ENCODE measurements at regions not wholly inside any gene's neighbourhood (a gene's known extent, or its start where the extent isn't known, plus 50 kb on each side); places are given as distances from the start of the nearest gene placed in this dataset.
A peak's percentile ranks its signal among the peaks of the same experiment; 100 is the strongest.

- DNase-seq = no peak
Measured at GRCh38 chr1:56310945-56311344, 268.4 kb downstream of the PLPP3 start.

- DNase-seq = no peak
Measured at GRCh38 chr1:56309065-56309464, 270.3 kb downstream of the PLPP3 start.

DNA sequence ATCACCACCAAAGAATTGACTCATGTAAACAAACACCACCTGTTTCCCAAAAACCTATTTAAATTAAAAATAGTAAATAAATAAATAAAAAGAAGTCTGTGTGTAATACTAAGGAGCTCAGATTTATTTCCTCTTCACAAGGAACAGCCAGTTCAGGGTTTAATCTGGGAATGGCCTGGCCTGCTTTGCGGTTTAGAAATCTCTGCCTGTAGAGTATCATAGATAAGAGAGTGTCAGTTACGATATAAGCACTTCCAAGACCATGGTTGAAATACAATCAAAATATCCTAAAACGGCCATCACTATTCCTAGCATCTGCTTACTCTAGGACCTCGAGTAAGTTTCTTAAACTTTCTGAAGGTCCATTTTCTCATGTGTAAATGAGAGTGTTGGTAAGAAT, 274.4 kb downstream of the PLPP3 start:
- DNase-seq = no peak

GRCh38 chr1:56303805-56304204, 275.6 kb downstream of the PLPP3 start:
- DNase-seq = no peak

GRCh38 chr1:56302878-56303277, 276.5 kb downstream of the PLPP3 start:
- DNase-seq = no peak

DNA sequence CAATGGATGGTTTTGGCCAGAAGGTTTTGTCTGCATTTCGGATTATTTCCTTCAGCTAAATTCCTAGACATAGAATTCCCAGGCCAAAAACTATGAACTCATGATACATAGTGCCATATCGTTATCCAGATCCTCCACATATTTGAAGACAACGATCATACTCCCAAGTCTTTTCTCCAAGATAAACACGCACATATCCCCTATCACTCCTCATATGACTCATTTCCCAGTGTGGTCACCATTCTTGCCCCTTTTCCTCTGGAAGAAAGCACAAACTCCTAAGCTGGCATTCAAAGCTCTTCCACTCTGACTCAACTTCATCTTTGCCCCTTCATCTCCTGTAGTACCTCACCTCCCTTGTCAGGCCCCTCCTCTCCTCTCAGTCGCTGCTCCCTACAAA, 277.6 kb downstream of the PLPP3 start:
- no peak for DNase-seq

GRCh38 chr1:56300836-56301235, 278.5 kb downstream of the PLPP3 start:
- no peak for DNase-seq

DNA sequence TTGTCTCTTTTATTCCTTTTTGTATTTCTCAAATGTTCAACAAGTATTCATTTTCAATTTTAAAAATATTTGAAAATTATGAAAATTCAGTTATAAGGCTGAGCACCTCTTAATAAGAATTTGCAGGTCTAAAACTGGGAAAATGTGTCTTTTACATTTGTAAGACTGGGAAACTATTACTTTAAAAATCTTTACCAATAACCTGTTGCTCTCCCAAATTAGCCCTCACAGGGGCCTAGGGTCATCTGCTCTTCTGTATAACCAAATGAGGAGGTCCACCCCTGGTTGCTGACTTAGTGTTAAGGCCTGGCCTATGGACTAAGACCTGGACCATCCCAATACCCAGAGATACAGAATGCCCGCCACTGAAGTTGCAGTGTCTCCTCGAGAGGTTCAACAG, 280.5 kb downstream of the PLPP3 start:
- no peak for DNase-seq

GRCh38 chr1:56297904-56298303, 281.5 kb downstream of the PLPP3 start:
- DNase-seq = peak; percentile 17

GRCh38 chr1:56297208-56297607, 282.2 kb downstream of the PLPP3 start:
- DNase-seq = no peak

DNA sequence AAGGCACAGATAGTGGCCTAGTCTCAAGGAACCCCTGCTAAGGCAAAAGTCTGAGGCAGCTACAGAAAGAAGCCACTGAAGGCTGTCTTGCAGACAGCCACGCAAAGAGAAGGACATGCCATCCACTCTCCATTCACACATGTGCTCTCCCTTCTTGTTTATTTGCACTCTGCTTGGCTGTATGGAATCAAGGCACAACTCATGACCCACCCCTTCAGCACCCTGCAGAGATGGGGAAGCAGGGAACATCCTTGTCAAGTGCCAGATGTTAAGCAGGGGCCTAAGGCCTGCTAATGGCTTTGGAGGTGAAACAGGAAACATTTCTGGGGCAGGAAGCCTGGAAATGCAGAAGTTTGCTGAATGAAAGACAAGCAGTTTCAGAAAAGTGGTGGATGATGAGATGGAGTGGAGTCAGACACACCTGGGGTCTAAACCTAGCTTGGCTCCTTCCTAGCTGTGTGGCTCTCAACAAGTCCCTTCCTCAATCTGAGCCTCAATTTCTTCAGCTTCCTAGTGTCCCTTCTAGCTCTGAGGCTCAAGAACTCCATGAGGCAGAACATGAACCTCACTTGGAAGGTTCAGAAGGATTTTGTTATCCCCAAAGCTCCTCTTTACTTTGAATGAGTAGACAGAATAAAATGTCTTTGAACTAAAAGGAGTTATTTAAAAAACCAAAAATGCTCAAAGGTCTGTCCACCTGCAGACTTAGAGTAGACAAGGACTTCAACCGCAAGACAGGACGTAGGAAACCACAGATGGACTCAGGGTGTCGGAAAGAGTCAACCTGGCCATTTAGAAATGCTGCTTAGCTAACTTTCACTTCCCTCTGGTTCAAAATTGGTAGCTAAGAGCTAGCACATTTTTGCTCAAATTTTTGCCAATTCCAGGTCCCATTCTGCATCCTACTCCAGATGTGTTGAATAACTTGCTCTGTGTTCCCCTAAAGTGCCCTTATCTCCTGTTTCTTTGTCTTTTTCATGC, 283.1 kb downstream of the PLPP3 start:
- DNase-seq = no peak

DNA sequence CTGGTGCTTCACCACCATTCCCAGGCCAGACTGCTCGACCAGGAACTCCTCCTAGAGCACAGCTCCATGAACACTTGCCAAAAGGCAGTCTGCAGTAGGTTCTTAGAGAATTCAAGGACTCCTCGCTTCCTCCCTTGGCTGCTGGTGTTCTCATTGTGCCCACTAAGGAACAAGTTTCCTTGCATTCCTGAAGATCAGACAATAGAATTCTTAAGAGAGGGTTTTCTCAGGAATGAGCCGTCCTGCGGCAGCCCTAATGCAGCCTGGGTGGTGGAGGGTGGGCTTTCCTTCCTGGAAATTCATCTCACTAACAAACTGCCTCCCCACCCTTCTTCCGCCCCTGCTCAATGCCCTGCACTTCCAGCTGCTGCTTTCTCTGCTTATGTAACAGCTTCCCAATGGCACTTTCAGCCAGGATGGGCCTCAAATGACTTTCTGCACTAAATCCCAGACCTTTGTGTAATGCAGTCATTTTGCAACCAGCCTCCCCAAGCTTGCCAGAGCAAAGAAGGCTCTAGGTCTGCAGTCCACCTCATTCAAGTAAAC, 287.9 kb downstream of the PLPP3 start:
- DNase-seq = no peak

- no peak for DNase-seq
Measured at GRCh38 chr1:56289260-56289659, 290.1 kb downstream of the PLPP3 start.

DNA sequence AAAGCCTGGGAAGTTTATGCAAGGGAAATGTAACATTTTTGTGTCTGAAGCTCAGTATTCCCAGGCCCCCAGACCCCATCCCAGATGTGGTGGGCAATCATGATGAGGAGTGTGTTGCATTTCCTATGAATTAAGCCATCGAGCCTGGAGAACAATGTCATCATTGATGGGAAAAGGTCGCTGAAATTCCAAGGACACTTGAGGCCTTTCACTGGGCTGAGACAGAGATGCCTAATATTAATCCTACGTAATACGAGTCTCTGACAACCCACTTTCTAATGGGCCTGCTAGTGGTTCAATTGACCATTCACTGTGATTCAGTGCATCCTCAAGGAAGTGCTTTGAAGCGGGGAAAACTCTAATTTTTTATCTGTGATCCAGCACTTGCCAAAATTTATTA, 291.6 kb downstream of the PLPP3 start:
- peak; percentile 46 for DNase-seq

GRCh38 chr1:56286956-56287355, 292.4 kb downstream of the PLPP3 start:
- DNase-seq = no peak

DNA sequence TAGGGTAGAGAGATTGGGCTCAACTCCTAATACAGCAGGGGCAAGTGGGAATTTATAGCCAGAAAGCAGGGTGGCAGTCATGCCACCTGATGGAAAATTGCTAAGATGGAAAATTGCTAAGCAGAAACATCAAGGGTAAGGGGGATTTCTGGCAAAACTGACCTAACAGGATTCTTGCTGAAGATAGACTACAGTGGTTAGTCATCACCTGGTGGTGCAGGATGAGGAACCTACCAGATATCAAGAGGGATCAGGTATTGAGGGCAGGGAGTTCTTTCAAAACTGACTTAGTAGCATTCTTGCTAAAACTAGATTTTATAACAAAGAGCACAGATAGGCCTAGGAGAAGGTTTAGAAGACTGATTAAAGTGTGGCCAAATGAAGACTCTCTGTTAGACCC, 292.9 kb downstream of the PLPP3 start:
- no peak for DNase-seq

DNA sequence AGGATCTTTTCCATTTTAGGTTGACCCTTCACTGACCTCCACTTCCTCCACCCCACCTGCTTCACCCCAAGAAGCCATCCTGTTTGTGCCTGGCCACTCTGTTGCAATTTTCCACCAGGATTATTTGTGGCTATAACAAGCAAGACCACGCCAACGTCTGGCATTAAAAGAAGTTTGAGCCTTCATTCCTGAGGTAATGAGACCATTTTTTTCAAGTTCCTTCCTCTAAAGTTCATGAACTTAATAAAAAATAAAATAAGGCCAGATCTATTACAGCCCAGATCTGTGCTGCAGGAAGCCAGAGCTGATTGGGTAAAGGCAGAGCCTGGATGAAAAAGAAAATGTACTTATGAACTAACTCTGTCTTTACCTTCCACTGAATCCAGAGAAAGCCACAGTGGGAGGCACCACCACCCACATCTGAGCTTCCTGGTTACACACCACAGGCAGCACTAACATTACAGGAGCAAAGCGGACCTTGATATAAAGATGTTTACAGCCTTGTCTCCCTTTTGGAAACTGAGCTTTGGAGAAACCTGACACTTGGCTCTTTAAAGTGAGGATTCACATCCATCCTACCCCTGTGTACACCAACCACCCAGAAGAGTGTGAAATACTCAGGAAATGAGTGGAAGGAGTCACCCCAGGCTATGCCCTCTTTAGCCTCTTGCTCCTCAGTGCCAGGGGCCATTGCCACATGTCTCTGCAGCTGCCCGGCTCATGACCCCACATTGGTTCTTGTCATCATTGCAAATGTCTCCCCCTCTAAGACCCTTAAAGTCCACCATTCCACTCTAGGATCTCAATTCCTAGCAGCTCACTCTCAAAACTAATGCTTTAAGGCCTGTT, 293.6 kb downstream of the PLPP3 start:
- DNase-seq = no peak

GRCh38 chr1:56284928-56285327, 294.4 kb downstream of the PLPP3 start:
- no peak for DNase-seq

- no peak for DNase-seq
Measured at GRCh38 chr1:56278061-56278460, 301.3 kb downstream of the PLPP3 start.

DNA sequence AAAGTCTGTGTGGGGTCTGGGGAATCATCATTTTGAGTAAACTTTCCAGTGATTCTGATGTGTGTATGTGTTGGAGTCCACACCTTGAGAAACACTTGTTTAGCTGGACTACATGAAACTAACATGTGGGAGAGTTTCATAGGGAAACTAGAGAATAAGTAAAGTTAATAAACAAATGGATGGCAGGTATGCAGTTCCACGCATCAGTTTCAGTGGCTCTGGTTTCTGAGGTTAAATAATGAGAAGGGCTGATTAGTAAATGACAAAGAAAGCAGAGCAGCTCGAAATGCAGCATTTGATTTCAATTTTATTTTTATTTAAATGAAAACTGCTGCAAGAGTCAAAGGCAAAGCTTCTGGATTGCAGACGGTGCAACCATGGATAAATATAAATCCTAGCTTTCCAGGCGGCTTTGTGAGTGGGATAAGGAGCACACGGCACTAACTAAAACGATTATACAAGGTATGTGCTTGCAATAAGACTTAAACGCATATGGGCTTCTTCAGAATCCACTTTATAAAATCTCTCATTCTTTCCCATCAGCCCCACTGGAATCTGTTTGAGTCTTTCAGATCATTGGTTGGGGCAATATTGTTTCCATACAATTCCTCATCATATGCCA, 310.7 kb downstream of the PLPP3 start:
- DNase-seq = no peak

GRCh38 chr1:56267611-56268010, 311.8 kb downstream of the PLPP3 start:
- no peak for DNase-seq

- DNase-seq = no peak
Measured at GRCh38 chr1:56266359-56266758, 313.0 kb downstream of the PLPP3 start.

GRCh38 chr1:56265216-56265615, 314.1 kb downstream of the PLPP3 start:
- DNase-seq = no peak
